Adrenal gland (tissue), 5 donors: ENCODE measurements at regions not wholly inside any gene's neighbourhood (a gene's known extent, or its start where the extent isn't known, plus 50 kb on each side); places are given as distances from the start of the nearest gene placed in this dataset.

Experiments used
- CTCF ChIP-seq, 6 experiments: fragments of 450-650 bp in 4 of 6; fragments of 200-600 bp in 2 of 6; sonication (generic) in 1 of 6; IDR thresholded peaks; 1 replicate in 5 of 6; 2 replicates in 1 of 6; pipeline versions ENCODE4 v1.5.1 to v1.8.0; 2016 to 2021; ENCODE audit warnings: antibody characterized with exemption in 6 of 6, mild to moderate bottlenecking in 2 of 6, moderate library complexity in 1 of 6
- POLR2A ChIP-seq, 2 donors: fragments of 450-650 bp; IDR thresholded peaks; one replicate each; pipeline ENCODE4 v1.6.1; 2017; ENCODE audit warnings: antibody characterized with exemption in 2 of 2, mild to moderate bottlenecking in 2 of 2, moderate library complexity in 1 of 2
- donor health status: DM: no; HTN: no; CAD: no.

- TF ChIP-seq CTCF (IDR thresholded peaks at IDR 0.05) (no peak), POLR2A (IDR thresholded peaks at IDR 0.05) (no peak)
Observed at GRCh38 chr6:122048570-122048969, 350.9 kb upstream of the HSF2 start.
